ENCODE measurements at regions not wholly inside any gene's neighbourhood (a gene's known extent, or its start where the extent isn't known, plus 50 kb on each side); places are given as distances from the start of the nearest gene placed in this dataset.

GRCh38 chr3:106381939-106382335 lies 513.1 kb upstream of the CBLB start:
- no peak for DNase-seq (ENCODE audit: low read depth, low spot score)
- CTCF ChIA-PET = interaction anchor here (0.6 kb wide), 1 partner anchor 554 kb away, joined by 3 read pairs; no protein-coding TSS in a partner anchor
- Histone ChIP-seq H3K27ac (ENCODE audit: low read depth, low read length) (no peak overlapping the region), H3K27me3 (ENCODE audit: control insufficient read depth, insufficient read depth, low read length) (no peaks in the 10 kb centered on the region), H3K9me3 (ENCODE audit: control insufficient read depth, insufficient read depth, low read length) (no peaks in the 10 kb centered on the region), H3K4me3 (ENCODE audit: low read depth, low read length) (no peak overlapping the region)
- TF ChIP-seq CTCF (IDR thresholded peaks at IDR 0.05; ENCODE audit: low read depth, low read length) = no peak
- POLR2A ChIA-PET = no interaction called here

GRCh38 chr3:106386050-106386449 lies 517.2 kb upstream of the CBLB start:
- no peaks in the 10 kb centered on the region for H3K9me3 ChIP-seq (ENCODE audit: control insufficient read depth, insufficient read depth, low read length)
- no peak for TF ChIP-seq CTCF (IDR thresholded peaks at IDR 0.05; ENCODE audit: low read depth, low read length)
- CTCF ChIA-PET = no interaction called here
- no peak overlapping the region for H3K4me3 ChIP-seq (ENCODE audit: low read depth, low read length)
- POLR2A ChIA-PET = no interaction called here
- no peak overlapping the region for H3K27ac ChIP-seq (ENCODE audit: low read depth, low read length)
- no peak for DNase-seq (ENCODE audit: low read depth, low spot score)
- no peaks in the 10 kb centered on the region for H3K27me3 ChIP-seq (ENCODE audit: control insufficient read depth, insufficient read depth, low read length)

GRCh38 chr3:106392915-106393314 lies 524.1 kb upstream of the CBLB start:
- Histone ChIP-seq H3K4me3 (ENCODE audit: low read depth, low read length) (no peak overlapping the region), H3K9me3 (ENCODE audit: control insufficient read depth, insufficient read depth, low read length) (no peaks in the 10 kb centered on the region), H3K27ac (ENCODE audit: low read depth, low read length) (no peak overlapping the region), H3K27me3 (ENCODE audit: control insufficient read depth, insufficient read depth, low read length) (no peaks in the 10 kb centered on the region)
- ChIA-PET CTCF (interaction anchor here (0.6 to 0.8 kb wide), 2 partner anchors 211 to 879 kb away, joined by 3 to 4 read pairs; no protein-coding TSS in a partner anchor), POLR2A (no interaction called here)
- no peak for TF ChIP-seq CTCF (IDR thresholded peaks at IDR 0.05; ENCODE audit: low read depth, low read length)
- DNase-seq (ENCODE audit: low read depth, low spot score) = no peak

- ChIA-PET POLR2A (no interaction called here), CTCF (interaction anchor here (1.4 kb wide), 1 partner anchor 213 kb away, joined by 4 read pairs; no protein-coding TSS in a partner anchor)
- Histone ChIP-seq H3K27ac (ENCODE audit: low read depth, low read length) (no peak overlapping the region), H3K9me3 (ENCODE audit: control insufficient read depth, insufficient read depth, low read length) (no peaks in the 10 kb centered on the region), H3K27me3 (ENCODE audit: control insufficient read depth, insufficient read depth, low read length) (no peaks in the 10 kb centered on the region), H3K4me3 (ENCODE audit: low read depth, low read length) (no peak overlapping the region)
- no peak for DNase-seq (ENCODE audit: low read depth, low spot score)
- no peak for TF ChIP-seq CTCF (IDR thresholded peaks at IDR 0.05; ENCODE audit: low read depth, low read length)
Measured at GRCh38 chr3:106397006-106397405, 528.2 kb upstream of the CBLB start.

GRCh38 chr3:106398891-106399600 lies 530.2 kb upstream of the CBLB start:
- H3K27ac ChIP-seq (ENCODE audit: low read depth, low read length) = no peak overlapping the region
- no peak overlapping the region for H3K4me3 ChIP-seq (ENCODE audit: low read depth, low read length)
- no peaks in the 10 kb centered on the region for H3K27me3 ChIP-seq (ENCODE audit: control insufficient read depth, insufficient read depth, low read length)
- no peak for DNase-seq (ENCODE audit: low read depth, low spot score)
- CTCF ChIA-PET = no interaction called here
- POLR2A ChIA-PET = no interaction called here
- no peaks in the 10 kb centered on the region for H3K9me3 ChIP-seq (ENCODE audit: control insufficient read depth, insufficient read depth, low read length)
- TF ChIP-seq CTCF (IDR thresholded peaks at IDR 0.05; ENCODE audit: low read depth, low read length) = no peak
